NCI-H510A (cell line): ENCODE measurements at regions not wholly inside any gene's neighbourhood (a gene's known extent, or its start where the extent isn't known, plus 50 kb on each side); places are given as distances from the start of the nearest gene placed in this dataset.
A peak's percentile ranks its signal among the peaks of the same experiment; 100 is the strongest.
"Not testable (repeated sequence)": the region's sequence is repeated elsewhere in the genome, so short reads cannot be mapped to it uniquely, and the experiment has no call there.

Experiments used
- DNase-seq: peaks from one replicate; lab custom pipeline; 2025; lab: John Stamatoyannopoulos, UW

DNA sequence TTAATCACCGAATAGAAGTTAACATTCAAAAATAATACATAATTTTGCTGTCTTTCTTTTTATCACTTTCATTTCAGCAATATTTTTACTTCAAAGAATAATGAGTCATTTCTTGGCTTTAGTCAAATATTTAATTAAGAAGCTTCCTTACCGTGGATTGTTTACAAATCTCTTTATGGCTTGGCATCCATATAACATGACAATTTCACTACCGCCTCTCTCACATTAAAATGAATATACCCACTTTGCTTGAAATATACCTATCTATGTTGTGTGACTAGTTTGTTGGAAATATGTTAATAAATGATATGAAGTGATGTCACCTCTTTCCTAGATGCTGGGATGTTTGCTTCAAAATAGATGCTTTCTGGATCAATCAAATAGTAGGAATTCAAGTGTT, 1203.9 kb downstream of the AMY1C start:
- DNase-seq, result no peak

- DNase-seq, result no peak
These were observed 1223.8 kb downstream of the AMY1C start for GRCh38 chr1:104973516-104973915.

GRCh38 chr1:104979651-104980050, 1230.0 kb downstream of the AMY1C start:
- no peak for DNase-seq

DNA sequence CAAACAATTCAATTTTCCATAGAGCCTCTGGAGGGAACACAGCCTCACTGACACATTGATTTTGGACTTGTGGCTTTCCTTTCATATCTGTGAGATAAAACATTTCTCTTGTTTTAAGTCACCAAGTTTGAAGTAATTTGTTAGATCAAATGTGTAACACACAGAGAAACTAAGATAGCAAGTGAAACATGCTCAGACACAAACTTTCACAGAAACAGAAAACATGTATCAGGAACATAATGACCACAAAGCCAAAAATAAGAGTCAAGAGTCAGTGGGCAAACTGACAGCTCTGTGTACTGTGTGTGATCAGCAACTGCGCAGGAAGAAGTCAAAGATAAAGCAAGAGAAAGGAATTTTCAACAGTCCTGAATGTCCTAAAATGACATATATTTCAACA, 1237.5 kb downstream of the AMY1C start:
- no peak for DNase-seq

DNA sequence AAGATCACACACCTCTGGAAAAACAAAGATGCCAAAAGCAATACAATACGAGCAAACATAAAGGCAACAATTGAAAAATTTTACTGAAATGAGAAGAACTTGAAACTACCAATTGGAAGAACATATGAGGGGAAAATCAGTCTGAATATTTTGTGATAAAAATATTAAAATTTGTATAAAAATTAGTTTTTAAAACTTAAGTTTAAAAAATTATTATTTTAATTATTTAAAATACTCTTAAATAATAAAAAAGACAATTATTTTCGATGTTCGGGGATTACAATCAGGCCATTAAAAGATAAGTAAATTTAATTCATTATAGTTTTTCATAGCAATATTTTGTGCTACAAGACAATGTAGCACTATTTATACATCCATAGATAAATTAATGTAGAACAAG, 1239.3 kb downstream of the AMY1C start:
- no peak for DNase-seq

GRCh38 chr1:104991702-104992101, 1242.0 kb downstream of the AMY1C start:
- DNase-seq, result peak; percentile 21

- no peak for DNase-seq
These were observed 1251.1 kb downstream of the AMY1C start for GRCh38 chr1:105000793-105001192.

DNA sequence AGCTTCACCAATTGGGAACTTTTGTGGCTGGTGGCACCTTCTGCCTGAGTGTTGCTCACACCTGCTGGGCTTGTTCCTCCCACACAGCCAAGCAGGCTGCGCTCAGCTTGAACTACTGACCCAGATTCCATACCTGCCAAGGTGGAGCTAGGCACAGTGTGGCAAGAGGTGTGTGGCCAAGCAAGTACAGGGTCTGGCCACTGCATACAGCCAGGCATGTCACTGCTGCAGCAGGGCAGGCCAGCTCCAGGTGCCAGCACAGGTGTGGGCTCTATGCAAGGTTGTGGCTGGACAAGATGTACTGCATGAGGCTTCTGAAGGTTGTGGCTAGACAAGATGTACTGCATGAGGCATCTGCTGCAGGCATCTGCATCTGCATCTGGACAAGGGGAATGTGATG, 1254.8 kb downstream of the AMY1C start:
- DNase-seq, result no peak

DNA sequence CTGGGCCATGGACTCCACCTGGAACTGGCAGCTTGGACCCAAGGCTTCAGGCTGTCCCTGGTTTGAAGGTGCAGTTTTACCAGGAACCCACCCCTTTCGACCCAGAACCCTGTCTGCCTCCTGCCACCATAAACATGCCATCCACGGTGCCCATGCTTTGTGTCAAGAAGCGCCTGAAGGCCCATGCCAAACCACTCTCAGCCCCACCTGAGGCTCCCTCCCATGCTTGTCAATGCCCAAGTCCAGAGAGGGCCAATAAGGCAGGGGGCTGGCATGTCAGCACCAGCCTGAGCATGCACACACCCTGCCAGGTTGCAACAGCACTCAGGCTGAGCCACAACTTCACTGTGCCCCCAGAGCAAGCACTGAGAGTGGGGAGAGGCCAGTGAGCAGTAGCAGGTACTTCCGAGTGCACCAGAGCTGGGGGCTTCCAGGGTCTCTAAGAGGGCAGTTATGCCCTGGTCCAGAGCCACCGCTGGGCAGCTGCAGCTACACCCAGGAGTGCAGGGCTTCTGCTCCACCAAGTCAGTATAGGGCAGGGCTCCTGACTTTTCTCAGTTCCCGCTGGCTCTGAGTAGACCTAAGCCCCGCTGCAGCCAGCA, 1256.0 kb downstream of the AMY1C start:
- no peak for DNase-seq

- no peak for DNase-seq
These were observed 1267.9 kb downstream of the AMY1C start for GRCh38 chr1:105017587-105017986.

DNA sequence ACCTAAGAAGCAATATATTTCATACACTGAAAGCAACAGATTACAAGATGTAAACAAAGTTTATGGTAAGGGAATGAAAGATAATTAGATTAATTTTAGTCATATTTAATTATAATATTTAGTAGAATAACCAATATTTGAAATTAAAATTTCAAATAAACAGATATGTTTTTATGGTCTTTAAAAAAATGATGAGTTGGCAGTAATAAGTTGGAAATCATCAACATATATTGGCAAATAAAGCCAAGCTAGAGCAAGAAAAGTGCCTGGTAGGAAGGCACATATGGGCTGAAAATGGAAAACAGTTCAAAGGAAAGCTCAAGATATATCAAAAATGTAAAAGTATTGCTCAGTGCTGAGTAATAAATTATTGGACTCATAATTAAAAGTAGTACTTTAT, 1274.0 kb downstream of the AMY1C start:
- DNase-seq, result no peak

DNA sequence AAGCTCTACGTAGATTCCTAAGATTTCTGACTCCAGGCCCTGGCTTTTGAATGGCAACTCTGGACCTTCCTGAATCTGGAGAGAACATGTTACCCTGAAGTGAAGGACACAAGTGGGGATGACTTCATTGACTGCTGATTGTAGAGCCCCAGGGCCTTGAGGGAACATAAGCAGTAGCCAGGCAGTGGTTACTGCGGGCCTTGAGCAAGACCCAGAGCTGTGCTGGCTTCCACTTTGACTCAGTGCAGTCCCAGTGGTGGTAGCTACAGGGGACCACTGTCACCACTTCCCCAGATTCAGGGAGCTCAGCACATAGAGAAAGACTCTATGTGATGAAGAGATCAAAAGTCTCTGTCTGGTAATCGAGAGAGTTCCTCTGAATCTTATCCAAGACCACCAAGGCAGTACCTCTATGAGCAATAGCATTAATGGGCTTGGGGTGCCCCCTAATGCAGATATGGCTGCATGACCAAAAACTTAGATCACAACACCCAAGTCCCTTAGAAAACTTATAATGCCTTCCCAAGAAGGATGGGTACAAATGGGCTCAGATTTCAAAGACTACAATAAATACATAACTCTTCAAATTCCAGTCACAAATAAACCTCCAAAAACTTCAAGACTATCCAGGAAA, 1278.3 kb downstream of the AMY1C start:
- no peak for DNase-seq

GRCh38 chr1:105072446-105072845, 1322.7 kb downstream of the AMY1C start:
- DNase-seq, result no peak

GRCh38 chr1:105072850-105073249, 1323.2 kb downstream of the AMY1C start:
- DNase-seq, result no peak

DNA sequence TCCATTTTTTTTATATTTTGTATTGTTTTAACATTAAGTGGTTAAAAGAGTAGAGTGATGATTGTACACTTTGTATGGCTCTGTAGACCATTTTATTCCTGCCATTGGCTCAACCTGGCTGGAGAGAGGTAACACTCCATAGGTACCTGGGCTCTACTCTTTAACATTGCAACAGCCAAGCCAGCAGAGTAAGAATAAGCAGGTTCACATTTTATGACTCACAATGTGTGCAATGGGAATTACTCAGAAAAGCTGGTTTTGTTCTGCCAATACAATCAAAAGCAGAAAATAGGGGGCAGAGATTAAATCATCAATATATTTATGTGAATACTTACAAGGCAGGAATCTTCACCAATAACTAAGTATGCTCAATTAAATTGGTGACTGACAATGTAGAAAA, 1324.0 kb downstream of the AMY1C start:
- no peak for DNase-seq

GRCh38 chr1:105083611-105084010, 1333.9 kb downstream of the AMY1C start:
- DNase-seq, result no peak

- DNase-seq, result no peak
These were observed 1337.8 kb downstream of the AMY1C start for GRCh38 chr1:105087506-105087905.

- DNase-seq, result no peak
These were observed 1338.5 kb downstream of the AMY1C start for GRCh38 chr1:105088166-105088565.

DNA sequence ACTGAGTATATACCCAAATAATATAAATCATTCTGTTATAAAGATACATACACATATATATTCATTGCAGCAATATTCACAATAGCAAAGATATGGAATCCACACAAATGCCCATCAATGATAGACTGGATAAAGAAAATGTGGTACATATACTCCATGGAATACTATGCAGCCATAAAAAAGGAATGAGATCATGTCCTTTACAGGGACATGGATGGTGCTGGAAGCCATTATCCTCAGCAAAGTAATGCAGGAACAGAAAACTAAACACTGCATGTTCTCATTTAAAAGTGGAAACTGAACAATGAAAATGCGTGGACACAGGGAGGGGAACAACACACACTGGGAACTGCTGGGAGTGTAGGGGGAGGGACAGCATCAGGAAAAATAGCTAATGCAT, 1344.2 kb downstream of the AMY1C start:
- not testable (repeated sequence) for DNase-seq

DNA sequence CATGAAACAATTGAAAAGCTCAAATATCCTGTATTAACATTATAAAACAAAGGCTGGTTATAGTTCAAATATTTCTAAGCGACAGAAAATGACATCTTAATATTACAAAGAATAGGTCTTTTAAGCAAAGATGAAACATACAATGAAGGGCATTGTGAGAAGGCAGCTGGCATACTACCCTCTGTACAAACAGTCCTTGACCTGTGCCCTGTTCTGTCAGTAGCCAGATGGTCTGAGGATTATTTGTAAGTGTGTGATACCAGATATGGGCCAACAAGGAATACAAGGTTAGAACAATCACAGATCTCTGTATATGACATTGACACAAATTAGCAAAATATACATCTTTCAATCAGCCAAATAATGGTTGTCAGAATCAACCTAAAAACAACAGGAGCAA, 1350.4 kb downstream of the AMY1C start:
- DNase-seq, result peak; percentile 3

DNA sequence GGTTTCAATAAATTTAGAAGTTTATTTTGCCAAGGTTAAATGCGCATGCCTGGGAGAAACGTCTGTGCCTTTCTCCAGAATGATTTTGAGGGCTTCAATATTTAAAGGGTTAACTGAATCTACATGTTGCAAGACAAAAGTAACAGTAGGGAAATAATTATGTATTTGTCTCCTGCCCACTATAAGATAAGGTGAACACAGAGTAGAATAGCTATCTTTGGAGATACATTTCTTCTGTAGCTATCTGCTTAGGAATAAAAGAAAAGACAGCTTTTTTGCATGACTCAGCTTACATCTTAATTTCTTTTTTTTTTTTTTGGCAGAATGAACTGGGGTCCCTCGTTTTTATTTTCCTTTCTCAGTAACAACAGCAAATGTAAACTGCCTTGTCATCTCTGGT, 1351.6 kb downstream of the AMY1C start:
- no peak for DNase-seq

- DNase-seq, result no peak
These were observed 1352.7 kb downstream of the AMY1C start for GRCh38 chr1:105102371-105102770.

DNA sequence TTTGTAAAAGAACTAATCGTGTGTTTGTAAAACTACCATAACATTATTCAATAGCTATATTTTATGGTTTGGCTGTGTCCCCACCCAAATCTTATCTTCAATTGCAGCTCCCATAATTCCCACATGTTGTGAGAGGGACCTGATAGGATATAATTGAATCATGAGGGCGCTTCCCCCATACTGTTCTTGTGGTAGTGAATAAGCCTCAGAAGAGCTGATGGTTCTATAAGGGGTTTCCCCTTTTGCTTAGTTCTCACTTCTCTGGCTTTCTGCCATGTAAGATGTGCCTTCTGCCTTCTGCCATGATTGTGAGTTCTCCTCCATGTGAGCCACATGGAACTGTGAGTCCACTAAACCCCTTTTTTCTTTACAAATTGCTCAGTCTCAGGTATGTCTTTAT, 1372.3 kb downstream of the AMY1C start:
- DNase-seq, result no peak
